ENCODE measurements at regions not wholly inside any gene's neighbourhood (a gene's known extent, or its start where the extent isn't known, plus 50 kb on each side); places are given as distances from the start of the nearest gene placed in this dataset.

DNA sequence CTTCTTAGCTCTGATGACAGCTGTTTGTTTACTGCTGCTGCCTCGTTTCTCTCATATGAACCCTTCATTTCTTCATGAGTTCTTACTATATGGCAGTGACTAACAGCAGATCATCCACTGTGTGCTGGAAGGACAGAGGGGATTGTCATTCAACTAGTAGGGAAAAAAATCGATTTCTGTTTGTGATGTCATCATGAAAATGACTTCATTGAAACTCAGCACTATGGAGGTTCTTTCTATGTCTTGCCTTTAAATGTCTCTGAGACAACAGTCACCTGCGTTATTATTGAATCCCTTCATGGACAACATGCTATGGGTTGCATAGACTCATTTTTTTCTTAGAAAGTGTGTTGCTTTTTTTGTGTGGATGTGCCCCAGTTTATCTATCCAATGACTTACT lies 394.4 kb downstream of the DOK5 start:
- no peaks in the 10 kb centered on the region for H3K79me2 ChIP-seq (ENCODE audit: insufficient read depth, low read length)
- no peak overlapping the region for H3K18ac ChIP-seq (ENCODE audit: insufficient read length, low read depth, low read length)
- H3K27me3 ChIP-seq (ENCODE audit: insufficient read depth, low read length) = no peaks in the 10 kb centered on the region
- H3K56ac ChIP-seq (ENCODE audit: insufficient read length, low read depth, low read length) = no peak overlapping the region
- no peaks in the 10 kb centered on the region for H3K9me3 ChIP-seq (ENCODE audit: control insufficient read depth, low read depth, low read length)
- no peak overlapping the region for H3K9ac ChIP-seq (ENCODE audit: extremely low read depth, insufficient read length, low read length)
- H3K4ac ChIP-seq (ENCODE audit: low read depth, low read length) = no peak overlapping the region
- H3T11ph ChIP-seq (ENCODE audit: low read length) = no peak overlapping the region
- Mint-ChIP-seq H3K27ac (no peak overlapping the region), H3K36me3 (ENCODE audit: insufficient read depth in 1 of 3, low read depth in 3 of 3) (no peaks in the 10 kb centered on the region), H3K4me1 (no peaks in the 10 kb centered on the region), H3K27me3 (ENCODE audit: low read depth) (no peaks in the 10 kb centered on the region; the same call in 1 of the 2 replicates), H3K4me3 (no peak overlapping the region), H3K9me3 (no peaks in the 10 kb centered on the region)
- H2AFZ ChIP-seq (ENCODE audit: low read length) = no peak overlapping the region
- no peak overlapping the region for H2BK120ac ChIP-seq (ENCODE audit: low read depth, low read length, poor library complexity, severe bottlenecking)
- no peak overlapping the region for H4K91ac ChIP-seq (ENCODE audit: insufficient read length, low read depth, low read length)
- no peaks in the 10 kb centered on the region for H3K79me1 ChIP-seq (ENCODE audit: insufficient read depth, low read depth, low read length, poor library complexity, severe bottlenecking)
- H3K23ac ChIP-seq (ENCODE audit: insufficient read length, low read depth, low read length) = no peak overlapping the region
- no peak overlapping the region for H4K5ac ChIP-seq (ENCODE audit: insufficient read length, low read depth, low read length)
- H2BK20ac ChIP-seq (ENCODE audit: low read depth, low read length, poor library complexity, severe bottlenecking) = no peak overlapping the region
- TF ChIP-seq, protein P1, sequence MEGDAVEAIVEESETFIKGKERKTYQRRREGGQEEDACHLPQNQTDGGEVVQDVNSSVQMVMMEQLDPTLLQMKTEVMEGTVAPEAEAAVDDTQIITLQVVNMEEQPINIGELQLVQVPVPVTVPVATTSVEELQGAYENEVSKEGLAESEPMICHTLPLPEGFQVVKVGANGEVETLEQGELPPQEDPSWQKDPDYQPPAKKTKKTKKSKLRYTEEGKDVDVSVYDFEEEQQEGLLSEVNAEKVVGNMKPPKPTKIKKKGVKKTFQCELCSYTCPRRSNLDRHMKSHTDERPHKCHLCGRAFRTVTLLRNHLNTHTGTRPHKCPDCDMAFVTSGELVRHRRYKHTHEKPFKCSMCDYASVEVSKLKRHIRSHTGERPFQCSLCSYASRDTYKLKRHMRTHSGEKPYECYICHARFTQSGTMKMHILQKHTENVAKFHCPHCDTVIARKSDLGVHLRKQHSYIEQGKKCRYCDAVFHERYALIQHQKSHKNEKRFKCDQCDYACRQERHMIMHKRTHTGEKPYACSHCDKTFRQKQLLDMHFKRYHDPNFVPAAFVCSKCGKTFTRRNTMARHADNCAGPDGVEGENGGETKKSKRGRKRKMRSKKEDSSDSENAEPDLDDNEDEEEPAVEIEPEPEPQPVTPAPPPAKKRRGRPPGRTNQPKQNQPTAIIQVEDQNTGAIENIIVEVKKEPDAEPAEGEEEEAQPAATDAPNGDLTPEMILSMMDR (conservative IDR thresholded peaks at IDR 0.05) = no peak
- no peaks in the 10 kb centered on the region for H4K20me1 ChIP-seq (ENCODE audit: control insufficient read depth, insufficient read depth, insufficient read length)
- no peak overlapping the region for H2BK12ac ChIP-seq (ENCODE audit: insufficient read length, low read depth, low read length)
- no peak overlapping the region for H3K14ac ChIP-seq (ENCODE audit: insufficient read depth, low read length)
- H2AK5ac ChIP-seq (ENCODE audit: insufficient read length, low read length) = no peak overlapping the region
- no peak overlapping the region for H3K4me2 ChIP-seq (ENCODE audit: insufficient read depth, insufficient read length, low read length)
- H2BK5ac ChIP-seq (ENCODE audit: insufficient read length, low read length) = no peak overlapping the region
- no peak overlapping the region for H2BK15ac ChIP-seq (ENCODE audit: low read depth, low read length)
- H3K27ac ChIP-seq (ENCODE audit: insufficient read length, low read depth, low read length) = no peak overlapping the region
- no peaks in the 10 kb centered on the region for H3K4me1 ChIP-seq (ENCODE audit: insufficient read depth, low read length)
- no peaks in the 10 kb centered on the region for H3K23me2 ChIP-seq (ENCODE audit: insufficient read length, low read depth, low read length, poor library complexity, severe bottlenecking)
- no peak overlapping the region for H4K8ac ChIP-seq (replicated peaks; ENCODE audit: insufficient read length, low read depth, low read length)
- WGBS (ENCODE audit: extremely low coverage, insufficient read length, low lambda C conversion rate) = no CpG with 5 or more reads among the region's 3 CpGs
- DNase-seq = no peak

Measured in H9 (cell line).